Hepatocyte (in vitro differentiated cells): ENCODE measurements at regions not wholly inside any gene's neighbourhood (a gene's known extent, or its start where the extent isn't known, plus 50 kb on each side); places are given as distances from the start of the nearest gene placed in this dataset.

Source experiments
- EZH2 ChIP-seq: fragments of 200-600 bp; sonication (generic); IDR thresholded peaks from 2 replicates; pipeline ENCODE4 v1.6.1; 2016; ENCODE audit warnings: antibody characterized with exemption, mild to moderate bottlenecking, borderline replicate concordance
- TF ChIP-seq, protein P1 (sequence below): fragments of 200-600 bp; sonication (generic); IDR thresholded peaks from 2 replicates; pipeline ENCODE4 v1.5.1; 2016; ENCODE audit warnings: antibody characterized with exemption, mild to moderate bottlenecking; ENCODE audit not compliant: poor library complexity

DNA sequence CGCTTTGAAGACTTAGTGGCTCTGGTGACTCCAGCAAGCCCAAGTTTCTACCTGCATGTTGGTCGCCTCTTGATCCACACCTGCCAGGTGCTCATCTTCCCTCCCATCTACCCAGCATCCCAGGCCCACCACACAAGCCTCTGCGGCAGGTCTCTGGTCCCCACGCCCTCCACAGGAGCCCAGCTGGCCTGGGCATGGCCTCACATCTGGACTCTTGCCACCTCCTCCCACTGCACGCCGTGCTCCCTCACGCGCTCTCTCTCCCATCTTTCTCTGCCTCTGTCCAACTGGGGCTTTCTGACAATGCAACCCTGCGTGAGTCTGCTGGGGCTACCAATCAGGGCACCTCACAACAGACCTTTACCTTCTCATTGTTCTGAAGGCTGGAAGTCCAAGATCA lies 50.2 kb upstream of the FGFR2 start:
- TF ChIP-seq, protein P1, sequence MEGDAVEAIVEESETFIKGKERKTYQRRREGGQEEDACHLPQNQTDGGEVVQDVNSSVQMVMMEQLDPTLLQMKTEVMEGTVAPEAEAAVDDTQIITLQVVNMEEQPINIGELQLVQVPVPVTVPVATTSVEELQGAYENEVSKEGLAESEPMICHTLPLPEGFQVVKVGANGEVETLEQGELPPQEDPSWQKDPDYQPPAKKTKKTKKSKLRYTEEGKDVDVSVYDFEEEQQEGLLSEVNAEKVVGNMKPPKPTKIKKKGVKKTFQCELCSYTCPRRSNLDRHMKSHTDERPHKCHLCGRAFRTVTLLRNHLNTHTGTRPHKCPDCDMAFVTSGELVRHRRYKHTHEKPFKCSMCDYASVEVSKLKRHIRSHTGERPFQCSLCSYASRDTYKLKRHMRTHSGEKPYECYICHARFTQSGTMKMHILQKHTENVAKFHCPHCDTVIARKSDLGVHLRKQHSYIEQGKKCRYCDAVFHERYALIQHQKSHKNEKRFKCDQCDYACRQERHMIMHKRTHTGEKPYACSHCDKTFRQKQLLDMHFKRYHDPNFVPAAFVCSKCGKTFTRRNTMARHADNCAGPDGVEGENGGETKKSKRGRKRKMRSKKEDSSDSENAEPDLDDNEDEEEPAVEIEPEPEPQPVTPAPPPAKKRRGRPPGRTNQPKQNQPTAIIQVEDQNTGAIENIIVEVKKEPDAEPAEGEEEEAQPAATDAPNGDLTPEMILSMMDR = no peak
- TF ChIP-seq EZH2 = no peak
